HCT116 (cell line): ENCODE measurements at regions not wholly inside any gene's neighbourhood (a gene's known extent, or its start where the extent isn't known, plus 50 kb on each side); places are given as distances from the start of the nearest gene placed in this dataset.

ENCODE experiments used
- ATAC-seq: fragments of 200-7000 bp; cut with Tn5 transposase; 2 replicates; pipeline ENCODE4 v1.9.1; 2020; ENCODE audit warnings: mild to moderate bottlenecking, moderate library complexity
- BruUV-seq: library from RNA; stranded (reverse); fragments of 400-500 nt; replicated peaks from 2 replicates; lab custom pipeline; 2021; lab: Mats Ljungman, UMichigan
- CTCF ChIA-PET: fragments of 300-600 bp; sonication (Branson Sonifier 250); formaldehyde crosslinking; loops from one replicate; lab custom pipeline; 2021; ENCODE audit warnings: antibody characterized with exemption; lab: Charles Lee
- POLR2A ChIA-PET: fragments of 300-600, 350-600 bp; sonication (Branson Sonifier 250); formaldehyde crosslinking; loops from one replicate; lab custom pipeline; 2021; ENCODE audit warnings: antibody characterized with exemption; lab: Charles Lee
- RAD21 ChIA-PET, 2 experiments: fragments of 300-600 bp; sonication (Branson Sonifier 250); formaldehyde crosslinking; loops; one replicate each; lab custom pipeline; 2023; ENCODE audit warnings: low total read pairs in 2 of 2; ENCODE audit not compliant: uncharacterized antibody in 2 of 2, unreplicated experiment in 2 of 2, low non-redundant PET in 1 of 2; lab: Charles Lee
- DNase-seq: peaks from one replicate; pipeline ENCODE4 v3.0.0-alpha.2; 2010; ENCODE audit warnings: low read depth, low spot score
- H2AFZ ChIP-seq: fragments of 200-600 bp; shearing (Covaris generic), sonication (generic); 2 replicates; pipeline ENCODE4 v1.6.1; 2017; ENCODE audit warnings: low read depth, mixed run types, mixed read lengths, antibody characterized with exemption, low read length; ENCODE audit not compliant: poor library complexity, severe bottlenecking
- H3K27ac ChIP-seq: 2 replicates; pipeline ENCODE4 v1.5.1; 2012; ENCODE audit warnings: low read depth, low read length
- H3K27me3 ChIP-seq: fragments of 200-600 bp; sonication (generic); 2 replicates; pipeline ENCODE4 v1.6.1; 2016; ENCODE audit warnings: mixed run types, low read length, mixed read lengths; ENCODE audit not compliant: insufficient read depth
- H3K36me3 ChIP-seq, 2 experiments: fragments of 200-500 bp in 1 of 2; fragments of 200-600 bp in 1 of 2; sonication (Bioruptor generic) in 1 of 2; sonication (generic) in 1 of 2; 2 replicates each; pipeline versions ENCODE4 v1.5.1 to v1.6.1; 2014 to 2016; ENCODE audit warnings: low read length in 2 of 2, inconsistent platforms in 1 of 2, mixed read lengths in 1 of 2, mixed run types in 1 of 2; ENCODE audit not compliant: insufficient read depth in 2 of 2, control insufficient read depth in 1 of 2
- H3K4me1 ChIP-seq, 2 experiments: fragments of 200-600 bp in 1 of 2; sonication (generic) in 1 of 2; 2 replicates each; pipeline versions ENCODE4 v1.5.1 to v1.6.1; 2012 to 2017; ENCODE audit warnings: low read length in 2 of 2, inconsistent platforms in 1 of 2, mild to moderate bottlenecking in 1 of 2, mixed read lengths in 1 of 2, mixed run types in 1 of 2, moderate library complexity in 1 of 2; ENCODE audit not compliant: insufficient read depth in 2 of 2, control insufficient read depth in 1 of 2
- H3K4me2 ChIP-seq: fragments of 200-600 bp; sonication (generic); 2 replicates; pipeline ENCODE4 v1.6.1; 2017; ENCODE audit warnings: mixed run types, low read length, mixed read lengths
- H3K4me3 ChIP-seq, 2 experiments: fragments of 200-600 bp in 1 of 2; sonication (generic) in 1 of 2; replicated peaks in 1 of 2; 2 replicates each; pipeline ENCODE4 v1.5.1; 2011 to 2016; ENCODE audit warnings: low read length in 2 of 2, control low read depth in 1 of 2, low read depth in 1 of 2, mild to moderate bottlenecking in 1 of 2, mixed read lengths in 1 of 2, mixed run types in 1 of 2
- H3K79me2 ChIP-seq: fragments of 200-600 bp; sonication (generic); 2 replicates; pipeline ENCODE4 v1.6.1; 2017; ENCODE audit warnings: mild to moderate bottlenecking, mixed run types, low read length, moderate library complexity, mixed read lengths; ENCODE audit not compliant: insufficient read depth
- H3K9ac ChIP-seq: fragments of 200-600 bp; sonication (generic); 2 replicates; pipeline ENCODE4 v1.6.1; 2016; ENCODE audit warnings: low read length, mixed read lengths
- H3K9me2 ChIP-seq: fragments of 200-600 bp; sonication (generic), shearing (Covaris generic); 2 replicates; pipeline ENCODE4 v1.6.1; 2017; ENCODE audit warnings: mixed run types, mild to moderate bottlenecking, moderate library complexity; ENCODE audit not compliant: insufficient read depth
- H3K9me3 ChIP-seq, 2 experiments: fragments of 200-500 bp in 1 of 2; fragments of 200-600 bp in 1 of 2; sonication (Bioruptor generic) in 1 of 2; sonication (generic) in 1 of 2; 2 replicates each; pipeline ENCODE4 v1.6.1; 2014 to 2017; ENCODE audit warnings: low read length in 2 of 2, mixed read lengths in 2 of 2, inconsistent platforms in 1 of 2, low read depth in 1 of 2, mild to moderate bottlenecking in 1 of 2, mixed run types in 1 of 2, moderate library complexity in 1 of 2; ENCODE audit not compliant: control insufficient read depth in 1 of 2, insufficient read depth in 1 of 2
- H4K20me1 ChIP-seq: fragments of 200-600 bp; sonication (generic), shearing (Covaris generic); 2 replicates; pipeline ENCODE4 v1.6.1; 2017; ENCODE audit warnings: mixed run types, mild to moderate bottlenecking, moderate library complexity; ENCODE audit not compliant: insufficient read depth
- EZH2 ChIP-seq: fragments of 200-600 bp; sonication (generic); IDR thresholded peaks from 2 replicates; pipeline ENCODE4 v1.6.1; 2017; ENCODE audit warnings: antibody characterized with exemption, mixed run types
- POLR2A ChIP-seq: IDR thresholded peaks from 2 replicates; pipeline ENCODE4 v1.7.0; 2011; ENCODE audit warnings: borderline replicate concordance; ENCODE audit not compliant: insufficient read depth, insufficient read length; ENCODE audit errors: extremely low read depth
- POLR2AphosphoS5 ChIP-seq: IDR thresholded peaks from 2 replicates; pipeline ENCODE4 v1.6.1; 2011; ENCODE audit warnings: mild to moderate bottlenecking, low read depth, low read length, moderate library complexity
- SRF ChIP-seq: IDR thresholded peaks from 2 replicates; pipeline ENCODE4 v1.6.1; 2012; ENCODE audit warnings: low read depth
- intact Hi-C: fragments of 100-400 bp; cut with micrococcal nuclease; formaldehyde crosslinking; loops from 2 replicates; pipeline ENCODE4 v1.10.0; 2022

DNA sequence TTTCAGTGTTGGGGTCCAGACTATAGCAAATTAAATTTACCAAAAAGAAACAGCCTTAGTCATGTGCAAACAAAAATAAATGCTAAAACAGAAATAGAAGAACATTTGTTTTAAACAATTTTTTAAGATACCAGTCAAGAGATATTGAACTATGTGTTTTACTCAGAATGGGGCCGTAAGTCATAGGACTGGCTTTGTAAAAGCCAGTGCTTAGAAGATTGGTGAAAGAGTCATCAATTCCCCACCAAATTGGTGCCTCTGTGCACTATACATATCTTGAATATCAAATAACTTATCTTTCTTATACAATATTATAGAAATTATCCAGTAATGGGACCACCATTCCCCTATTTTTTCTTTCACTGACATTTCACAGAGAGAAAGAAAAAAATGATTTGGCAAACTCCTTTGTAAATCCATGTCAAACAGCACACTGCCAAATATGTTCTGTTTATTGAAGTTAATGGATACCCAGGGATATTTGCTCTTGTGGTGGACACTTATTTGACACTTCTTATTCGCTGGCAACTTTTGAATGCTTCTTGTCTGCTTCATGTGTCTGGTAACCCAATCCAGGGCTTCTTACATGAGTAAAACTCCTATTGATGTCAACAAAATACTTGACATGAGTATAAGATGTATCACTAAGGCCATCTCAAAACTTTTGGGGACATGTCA is 145.7 kb upstream of the PKN2 start:
- no peak overlapping the region for H3K9ac ChIP-seq
- CTCF ChIA-PET: no interaction called here
- TF ChIP-seq POLR2AphosphoS5 (no peak), EZH2 (no peak), SRF (no peak)
- H3K4me1 ChIP-seq: no peaks in the 10 kb centered on the region
- no peaks in the 10 kb centered on the region for H3K27me3 ChIP-seq
- H3K79me2 ChIP-seq: no peaks in the 10 kb centered on the region
- H4K20me1 ChIP-seq: no peaks in the 10 kb centered on the region
- H3K4me2 ChIP-seq: no peak overlapping the region
- H3K27ac ChIP-seq: no peak overlapping the region
- no peaks in the 10 kb centered on the region for H3K36me3 ChIP-seq
- H3K4me3 ChIP-seq: no peak overlapping the region
- no peak overlapping the region for H2AFZ ChIP-seq
- RAD21 ChIA-PET: no interaction called here
- no TSS peak for BruUV-seq
- H3K9me3 ChIP-seq: no peaks in the 10 kb centered on the region
- POLR2A ChIA-PET: no interaction called here
- no peak for ATAC-seq
- no peak for DNase-seq
- intact Hi-C loops: no loop called here
- 0 out of 2 replicates have a peak, but pooled peaks cover 3% of the 10 kb centered on the region for H3K9me2 ChIP-seq

- H3K4me2 ChIP-seq: no peak overlapping the region
- no peak overlapping the region for H3K27ac ChIP-seq
- TF ChIP-seq POLR2AphosphoS5 (no peak), POLR2A (no peak)
- H3K4me1 ChIP-seq: no peaks in the 10 kb centered on the region
- no peak overlapping the region for H3K9ac ChIP-seq
- H3K27me3 ChIP-seq: no peaks in the 10 kb centered on the region
- no TSS peak for BruUV-seq
- H3K9me3 ChIP-seq: no peaks in the 10 kb centered on the region
- RAD21 ChIA-PET: no interaction called here
- H3K36me3 ChIP-seq: no peaks in the 10 kb centered on the region
- ATAC-seq (no peak), DNase-seq (no peak)
- POLR2A ChIA-PET: no interaction called here
- intact Hi-C loops: no loop called here
- no peak overlapping the region for H3K4me3 ChIP-seq
- H4K20me1 ChIP-seq: no peaks in the 10 kb centered on the region
- CTCF ChIA-PET: no interaction called here
- no peaks in the 10 kb centered on the region for H3K79me2 ChIP-seq
- H3K9me2 ChIP-seq: 0 out of 2 replicates have a peak, but pooled peaks cover 3% of the 10 kb centered on the region
- no peak overlapping the region for H2AFZ ChIP-seq
These were observed 143.8 kb upstream of the PKN2 start for GRCh38 chr1:88540255-88540654.
